Colonic mucosa (tissue), 4 donors: ENCODE measurements at regions not wholly inside any gene's neighbourhood (a gene's known extent, or its start where the extent isn't known, plus 50 kb on each side); places are given as distances from the start of the nearest gene placed in this dataset.

ENCODE experiments used
- DNase-seq: peaks from one replicate; pipeline ENCODE4 v3.0.0-alpha.2; 2020
- H3K27ac ChIP-seq: fragments of 200-600 bp; one replicate; pipeline ENCODE4 v1.8.0; 2021
- H3K27me3 ChIP-seq: fragments of 200-600 bp; one replicate; pipeline ENCODE4 v1.8.0; 2021
- H3K36me3 ChIP-seq: fragments of 200-600 bp; one replicate; pipeline ENCODE4 v1.8.0; 2021
- H3K4me1 ChIP-seq: fragments of 200-600 bp; one replicate; pipeline ENCODE4 v1.8.0; 2021; ENCODE audit warnings: mild to moderate bottlenecking
- H3K4me3 ChIP-seq: fragments of 200-600 bp; one replicate; pipeline ENCODE4 v1.8.0; 2021
- H3K9ac ChIP-seq, 2 donors: one replicate each; pipeline ENCODE4 v1.7.0; 2013; ENCODE audit warnings: control low read depth in 2 of 2, low read depth in 2 of 2, low read length in 2 of 2
- H3K9me3 ChIP-seq: fragments of 200-600 bp; one replicate; pipeline ENCODE4 v1.8.0; 2021
- CTCF ChIP-seq: fragments of 200-600 bp; IDR thresholded peaks from one replicate; pipeline ENCODE4 v1.8.0; 2022; ENCODE audit warnings: antibody characterized with exemption, mild to moderate bottlenecking
- intact Hi-C: fragments of 100-400 bp; cut with DNase I; formaldehyde crosslinking; loops from one replicate; pipeline ENCODE4 v1.14.1; 2022
- donor health status: healthy.
- donor health status: DM: no; HTN: no; CAD: no.
- donor health status: DM: no; HTN: no; CAD: no.

DNA sequence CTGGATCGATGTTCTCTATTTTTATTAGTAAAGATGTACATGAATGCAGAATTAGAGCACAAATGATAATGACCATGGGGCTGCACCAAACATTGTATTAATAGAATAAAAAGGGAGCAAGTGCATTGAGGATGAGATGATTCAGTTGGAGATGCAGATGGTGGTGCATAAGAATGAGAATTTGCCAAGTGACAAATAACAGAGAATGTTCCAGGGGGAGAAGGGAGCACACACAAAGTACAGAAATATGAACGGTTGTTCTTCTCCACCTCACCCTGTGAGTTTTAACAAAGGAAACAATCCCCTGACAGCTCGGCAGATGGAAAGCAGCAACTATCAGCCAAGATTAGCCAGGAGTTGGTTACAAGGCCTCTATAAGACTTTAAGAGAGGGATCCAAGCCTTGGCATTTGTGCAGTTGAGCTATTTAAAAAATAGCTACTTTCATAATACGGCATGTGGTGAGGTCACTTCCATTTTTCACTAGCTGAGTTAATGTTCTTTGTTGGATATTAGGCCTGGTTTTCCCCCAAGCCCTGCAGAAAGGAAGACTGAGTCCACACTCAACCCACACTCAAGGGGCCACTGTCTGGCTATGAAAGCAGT lies 462.5 kb downstream of the TNS3 start:
- intact Hi-C loops = loop anchor here (10.0 kb wide), 1 partner anchor 115 kb away; no protein-coding TSS in a partner anchor
- Histone ChIP-seq H3K36me3 (no peaks in the 10 kb centered on the region), H3K9me3 (no peaks in the 10 kb centered on the region), H3K9ac (no peak overlapping the region), H3K27ac (no peak overlapping the region), H3K4me1 (no peaks in the 10 kb centered on the region), H3K27me3 (no peaks in the 10 kb centered on the region), H3K4me3 (no peak overlapping the region)
- no peak for TF ChIP-seq CTCF
- DNase-seq = no peak

DNA sequence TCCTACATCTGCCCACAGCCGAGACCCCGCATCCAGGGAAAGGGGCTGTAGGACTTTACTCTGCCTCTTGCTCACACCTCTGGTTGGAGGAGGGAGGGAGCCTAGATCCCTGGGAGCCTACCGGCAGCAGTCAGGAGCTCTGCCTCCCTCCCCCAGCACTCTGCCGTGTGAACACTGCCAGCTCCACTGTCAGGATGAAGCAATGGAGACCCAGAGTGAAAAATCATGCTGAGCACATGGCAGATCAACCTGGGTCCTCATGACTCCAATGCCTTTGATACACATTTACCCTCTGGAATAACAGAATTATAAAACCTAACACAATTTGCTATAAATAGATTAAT lies 477.7 kb downstream of the TNS3 start:
- no peak overlapping the region for H3K27ac ChIP-seq
- no peak for TF ChIP-seq CTCF
- no peaks in the 10 kb centered on the region for H3K9me3 ChIP-seq
- no peaks in the 10 kb centered on the region for H3K4me1 ChIP-seq
- H3K4me3 ChIP-seq = no peak overlapping the region
- no peak for DNase-seq
- intact Hi-C loops = no loop called here
- H3K27me3 ChIP-seq = no peaks in the 10 kb centered on the region
- no peaks in the 10 kb centered on the region for H3K36me3 ChIP-seq
- H3K9ac ChIP-seq = no peak overlapping the region

DNA sequence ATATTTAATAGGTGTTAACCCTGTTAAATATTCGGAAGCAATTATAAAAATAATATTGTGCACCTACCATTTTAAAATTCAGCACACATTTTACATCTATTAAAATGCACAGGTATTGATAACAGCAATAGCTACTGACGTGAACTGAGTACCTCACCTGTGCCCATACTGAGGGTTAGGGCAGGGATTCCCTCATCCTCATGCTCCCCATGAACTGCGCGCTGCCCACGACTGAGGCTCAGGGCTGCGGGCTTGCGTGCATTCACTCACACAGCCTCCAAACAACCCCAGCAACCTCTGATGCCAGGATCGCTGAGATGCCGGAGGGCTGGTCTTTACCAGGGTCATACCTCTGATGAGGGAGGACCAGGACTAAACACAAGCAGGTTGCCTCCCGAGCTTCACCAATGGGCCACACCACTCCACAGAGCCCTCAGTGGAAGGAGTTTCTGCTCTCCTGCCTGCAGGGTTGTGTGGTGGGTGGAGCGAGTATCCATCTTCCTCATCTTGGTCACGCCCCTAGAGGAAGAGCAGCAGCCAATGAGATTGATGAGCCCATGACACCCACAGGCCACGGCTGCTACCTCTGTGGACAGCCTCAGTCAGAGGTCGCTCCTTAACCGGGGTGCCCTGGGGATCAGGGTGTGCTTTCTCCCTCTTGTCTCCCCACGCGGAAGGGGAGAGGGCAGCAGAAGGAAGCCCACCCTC lies 478.3 kb downstream of the TNS3 start:
- no peak for TF ChIP-seq CTCF
- Histone ChIP-seq H3K9me3 (no peaks in the 10 kb centered on the region), H3K4me3 (no peak overlapping the region), H3K27ac (no peak overlapping the region), H3K4me1 (no peaks in the 10 kb centered on the region), H3K27me3 (no peaks in the 10 kb centered on the region), H3K36me3 (no peaks in the 10 kb centered on the region), H3K9ac (no peak overlapping the region)
- no peak for DNase-seq
- intact Hi-C loops = no loop called here

DNA sequence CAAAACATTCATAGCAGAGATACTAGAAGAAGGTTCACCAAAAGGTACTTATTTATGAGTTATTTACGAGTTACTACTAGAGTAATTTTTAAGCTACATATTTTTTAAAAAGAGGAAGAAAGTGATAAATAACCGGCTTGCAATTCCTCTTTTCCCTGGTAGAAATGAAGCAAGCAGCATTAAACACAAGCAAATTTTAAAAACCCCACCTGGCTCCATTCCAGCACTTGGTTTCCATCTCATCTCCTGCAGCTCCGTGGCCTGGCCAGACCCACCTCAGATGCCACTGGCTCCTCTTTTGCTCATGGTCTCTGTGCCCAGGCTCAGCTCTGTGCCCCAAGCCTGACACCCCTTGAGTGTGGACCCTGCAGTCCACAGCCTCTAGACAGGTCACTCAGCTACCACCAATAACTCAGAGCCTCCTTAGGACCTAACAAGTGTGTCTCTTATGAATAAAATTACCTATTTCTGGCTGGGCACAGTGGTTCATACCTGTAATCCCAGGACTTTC lies 479.5 kb downstream of the TNS3 start:
- TF ChIP-seq CTCF = no peak
- H3K9me3 ChIP-seq = no peaks in the 10 kb centered on the region
- no peaks in the 10 kb centered on the region for H3K36me3 ChIP-seq
- no peaks in the 10 kb centered on the region for H3K4me1 ChIP-seq
- no peaks in the 10 kb centered on the region for H3K27me3 ChIP-seq
- H3K9ac ChIP-seq = no peak overlapping the region
- H3K27ac ChIP-seq = no peak overlapping the region
- H3K4me3 ChIP-seq = no peak overlapping the region
- intact Hi-C loops = no loop called here
- no peak for DNase-seq

- peak; percentile 44 for TF ChIP-seq CTCF
- H3K27ac ChIP-seq = no peak overlapping the region
- H3K27me3 ChIP-seq = no peaks in the 10 kb centered on the region
- peak; percentile 71 for DNase-seq
- intact Hi-C loops = no loop called here
- H3K4me3 ChIP-seq = no peak overlapping the region
- no peaks in the 10 kb centered on the region for H3K36me3 ChIP-seq
- no peaks in the 10 kb centered on the region for H3K4me1 ChIP-seq
- H3K9ac ChIP-seq = no peak overlapping the region
- no peaks in the 10 kb centered on the region for H3K9me3 ChIP-seq
Observed at GRCh38 chr7:47100817-47101435, 481.0 kb downstream of the TNS3 start.
